GM12864 (cell line): ENCODE measurements at regions not wholly inside any gene's neighbourhood (a gene's known extent, or its start where the extent isn't known, plus 50 kb on each side); places are given as distances from the start of the nearest gene placed in this dataset.

ENCODE experiments used
- DNase-seq: peaks from one replicate; pipeline ENCODE4 v3.0.0-alpha.2; 2011; ENCODE audit warnings: low read depth
- H3K4me3 ChIP-seq: 2 replicates; pipeline ENCODE4 v1.5.1; 2011; ENCODE audit warnings: mild to moderate bottlenecking, low read depth, low read length, control low read depth
- CTCF ChIP-seq: IDR thresholded peaks from 2 replicates; pipeline ENCODE4 v1.5.1; 2011; ENCODE audit warnings: low read depth, mild to moderate bottlenecking, moderate library complexity, low read length, control low read depth, inconsistent platforms; ENCODE audit errors: missing control alignments

- no peak for TF ChIP-seq CTCF
- DNase-seq: no peak
- no peak overlapping the region for H3K4me3 ChIP-seq
These were observed 314.7 kb upstream of the ATP2B1 start for GRCh38 chr12:90023207-90023900.

- no peak for DNase-seq
- TF ChIP-seq CTCF: no peak
- H3K4me3 ChIP-seq: no peak overlapping the region
These were observed 313.3 kb upstream of the ATP2B1 start for GRCh38 chr12:90021795-90022440.

- TF ChIP-seq CTCF: no peak
These were observed 312.2 kb upstream of the ATP2B1 start for GRCh38 chr12:90020881-90021280.

GRCh38 chr12:90020436-90020835 is 311.8 kb upstream of the ATP2B1 start:
- no peak overlapping the region for H3K4me3 ChIP-seq
- no peak for DNase-seq
- TF ChIP-seq CTCF: no peak

More at GRCh38 chr12:90020881-90021280, 312.2 kb upstream of the ATP2B1 start:
- DNase-seq: no peak
- H3K4me3 ChIP-seq: no peak overlapping the region

GRCh38 chr12:90020014-90020413 is 311.4 kb upstream of the ATP2B1 start:
- TF ChIP-seq CTCF: no peak
- no peak overlapping the region for H3K4me3 ChIP-seq
- DNase-seq: no peak

- DNase-seq: no peak
- no peak for TF ChIP-seq CTCF
- no peak overlapping the region for H3K4me3 ChIP-seq
These were observed 308.7 kb upstream of the ATP2B1 start for GRCh38 chr12:90017316-90017715.

GRCh38 chr12:90015228-90015627 is 306.6 kb upstream of the ATP2B1 start:
- TF ChIP-seq CTCF: no peak
- H3K4me3 ChIP-seq: no peak overlapping the region
- DNase-seq: no peak
